CD14-positive monocyte (primary cell): ENCODE measurements at regions not wholly inside any gene's neighbourhood (a gene's known extent, or its start where the extent isn't known, plus 50 kb on each side); places are given as distances from the start of the nearest gene placed in this dataset.

Source experiments
- DNase-seq, 3 donors: peaks; one replicate each; pipeline ENCODE4 v3.0.0-alpha.2; 2011 to 2022
- H2AFZ ChIP-seq: 2 replicates; pipeline ENCODE4 v1.6.0; 2012; ENCODE audit warnings: mild to moderate bottlenecking, low read depth, low read length, inconsistent platforms; ENCODE audit not compliant: insufficient read depth, poor library complexity, severe bottlenecking
- H3K27ac ChIP-seq, 2 donors: 1 replicate in 1 of 2; 2 replicates in 1 of 2; pipeline ENCODE4 v1.5.1; 2012 to 2013; ENCODE audit warnings: low read length in 2 of 2, control low read depth in 1 of 2, inconsistent platforms in 1 of 2, low read depth in 1 of 2, mild to moderate bottlenecking in 1 of 2
- H3K27me3 ChIP-seq, 2 donors: one replicate each; pipeline versions ENCODE4 v1.6.0 to v1.6.1; 2011 to 2013; ENCODE audit warnings: low read length in 2 of 2; ENCODE audit not compliant: control insufficient read depth in 2 of 2, insufficient read depth in 2 of 2
- H3K36me3 ChIP-seq, 2 donors: replicated peaks in 1 of 2; 1 replicate in 1 of 2; 2 replicates in 1 of 2; pipeline versions ENCODE4 v1.5.1 to v1.6.1; 2012 to 2013; ENCODE audit warnings: low read length in 2 of 2, control low read depth in 1 of 2, inconsistent platforms in 1 of 2, mild to moderate bottlenecking in 1 of 2; ENCODE audit not compliant: insufficient read depth in 2 of 2, control insufficient read depth in 1 of 2
- H3K4me1 ChIP-seq, 2 donors: 1 replicate in 1 of 2; 2 replicates in 1 of 2; pipeline versions ENCODE4 v1.5.1 to v1.6.1; 2012 to 2013; ENCODE audit warnings: low read length in 2 of 2, control low read depth in 1 of 2, inconsistent platforms in 1 of 2, mild to moderate bottlenecking in 1 of 2, moderate library complexity in 1 of 2; ENCODE audit not compliant: insufficient read depth in 2 of 2, control insufficient read depth in 1 of 2
- H3K4me2 ChIP-seq: replicated peaks from 2 replicates; pipeline ENCODE3; 2012; ENCODE audit warnings: low read length, moderate library complexity, mild to moderate bottlenecking; ENCODE audit not compliant: poor library complexity, severe bottlenecking; ENCODE audit errors: extremely low read depth
- H3K4me3 ChIP-seq, 3 experiments: fragments of 200-600 bp in 1 of 3; sonication (generic) in 1 of 3; replicated peaks in 1 of 3; 1 replicate in 2 of 3; 2 replicates in 1 of 3; pipeline ENCODE4 v1.5.1; 2011 to 2013; ENCODE audit warnings: low read length in 3 of 3, mild to moderate bottlenecking in 3 of 3, control low read depth in 2 of 3, low read depth in 2 of 3, inconsistent platforms in 1 of 3, moderate library complexity in 1 of 3
- H3K79me2 ChIP-seq: 2 replicates; pipeline ENCODE4 v1.6.0; 2012; ENCODE audit warnings: mild to moderate bottlenecking, control low read depth, inconsistent platforms, low read length, moderate library complexity; ENCODE audit not compliant: insufficient read depth
- H3K9ac ChIP-seq: 2 replicates; pipeline ENCODE4 v1.6.0; 2017; ENCODE audit warnings: low read length, mild to moderate bottlenecking; ENCODE audit not compliant: insufficient read depth, poor library complexity, severe bottlenecking
- H3K9me3 ChIP-seq, 2 donors: replicated peaks in 1 of 2; 1 replicate in 1 of 2; 2 replicates in 1 of 2; pipeline versions ENCODE4 v1.5.1 to v1.6.1; 2012 to 2013; ENCODE audit warnings: low read length in 2 of 2, control low read depth in 1 of 2; ENCODE audit not compliant: control insufficient read depth in 1 of 2, insufficient read depth in 1 of 2
- H4K20me1 ChIP-seq: 2 replicates; pipeline ENCODE4 v1.6.0; 2012; ENCODE audit warnings: mild to moderate bottlenecking, low read length, control low read depth, moderate library complexity; ENCODE audit not compliant: insufficient read depth
- H3K27ac Mint-ChIP-seq, 7 donors: one replicate each; pipeline ENCODE4 v1.8.0; 2020; ENCODE audit warnings: mild to moderate bottlenecking in 7 of 7, mixed read lengths in 7 of 7, moderate library complexity in 6 of 7, inconsistent platforms in 2 of 7
- H3K27me3 Mint-ChIP-seq, 3 donors: one replicate each; pipeline ENCODE4 v1.8.0; 2021 to 2022; ENCODE audit warnings: low read depth in 3 of 3, mild to moderate bottlenecking in 3 of 3, mixed read lengths in 3 of 3, moderate library complexity in 3 of 3, inconsistent platforms in 1 of 3
- H3K36me3 Mint-ChIP-seq, 2 donors: one replicate each; pipeline ENCODE4 v1.8.0; 2020; ENCODE audit warnings: mixed read lengths in 2 of 2, inconsistent platforms in 1 of 2, mild to moderate bottlenecking in 1 of 2
- H3K4me1 Mint-ChIP-seq: one replicate; pipeline ENCODE4 v1.8.0; 2020; ENCODE audit warnings: mild to moderate bottlenecking, mixed read lengths
- H3K4me3 Mint-ChIP-seq, 2 donors: one replicate each; pipeline ENCODE4 v1.8.0; 2020; ENCODE audit warnings: mild to moderate bottlenecking in 2 of 2, mixed read lengths in 2 of 2, moderate library complexity in 1 of 2
- H3K9me3 Mint-ChIP-seq, 7 donors: one replicate each; pipeline ENCODE4 v1.8.0; 2020 to 2022; ENCODE audit warnings: mixed read lengths in 7 of 7, mild to moderate bottlenecking in 6 of 7, moderate library complexity in 6 of 7, inconsistent platforms in 2 of 7
- CTCF ChIP-seq: fragments of 200-600 bp; IDR thresholded peaks from one replicate; pipeline ENCODE4 v1.8.0; 2022; ENCODE audit warnings: antibody characterized with exemption, mild to moderate bottlenecking
- WGBS: methylation state at CpG from one replicate; pipeline ENCODE4 v1.1.5; 2013; ENCODE audit warnings: missing lambda C conversion rate; ENCODE audit not compliant: insufficient coverage; 5-methylcytosine and 5-hydroxymethylcytosine counted together
- intact Hi-C, 2 donors: fragments of 100-400 bp; cut with micrococcal nuclease; formaldehyde crosslinking; loops; one replicate each; pipeline versions ENCODE4 v1.15.0 to v1.15.1; 2023

- Histone ChIP-seq H4K20me1 (no peaks in the 10 kb centered on the region), H3K4me2 (no peak overlapping the region), H3K79me2 (no peaks in the 10 kb centered on the region), H3K4me3 (no peak overlapping the region), H3K4me1 (no peaks in the 10 kb centered on the region), H3K9me3 (peaks cover 10 to 25% of the 10 kb centered on the region in 2 donors), H2AFZ (no peak overlapping the region), H3K36me3 (no peaks in the 10 kb centered on the region), H3K27ac (no peak overlapping the region), H3K9ac (no peak overlapping the region), H3K27me3 (no peaks in the 10 kb centered on the region)
- no peaks in the 10 kb centered on the region for H3K4me1 Mint-ChIP-seq
- no peak for TF ChIP-seq CTCF
- peaks cover 10 to 36% (median 24%) of the 10 kb centered on the region in 7 donors for H3K9me3 Mint-ChIP-seq
- H3K27me3 Mint-ChIP-seq, result peaks cover 0 to 1% (median 1%) of the 10 kb centered on the region in 3 donors
- 97% methylated on average over 19 of the region's 21 CpGs for WGBS
- H3K27ac Mint-ChIP-seq, result no peak overlapping the region
- intact Hi-C loops, result no loop called here
- no peaks in the 10 kb centered on the region for H3K36me3 Mint-ChIP-seq
- H3K4me3 Mint-ChIP-seq, result no peak overlapping the region
- no peak for DNase-seq
Observed at GRCh38 chr7:81070956-81071355, 152.1 kb upstream of the SEMA3C start.

- H3K9ac ChIP-seq, result no peak overlapping the region
- no peaks in the 10 kb centered on the region for H3K4me1 ChIP-seq
- H3K27me3 Mint-ChIP-seq, result peaks cover 0 to 1% (median 0%) of the 10 kb centered on the region in 3 donors
- H3K4me3 ChIP-seq, result no peak overlapping the region
- H3K9me3 ChIP-seq, result peaks cover 10 to 19% of the 10 kb centered on the region in 2 donors
- H4K20me1 ChIP-seq, result no peaks in the 10 kb centered on the region
- no peaks in the 10 kb centered on the region for H3K36me3 ChIP-seq
- DNase-seq, result no peak
- no peak for TF ChIP-seq CTCF
- no peak overlapping the region for H3K27ac Mint-ChIP-seq
- intact Hi-C loops, result no loop called here
- H3K4me3 Mint-ChIP-seq, result no peak overlapping the region
- H3K79me2 ChIP-seq, result no peaks in the 10 kb centered on the region
- no peak overlapping the region for H3K27ac ChIP-seq
- no peak overlapping the region for H3K4me2 ChIP-seq
- no peaks in the 10 kb centered on the region for H3K27me3 ChIP-seq
- H2AFZ ChIP-seq, result no peak overlapping the region
- peaks cover 0 to 21% (median 13%) of the 10 kb centered on the region in 7 donors for H3K9me3 Mint-ChIP-seq
- H3K4me1 Mint-ChIP-seq, result no peaks in the 10 kb centered on the region
- H3K36me3 Mint-ChIP-seq, result no peaks in the 10 kb centered on the region
Observed at GRCh38 chr7:81066797-81067196, 147.9 kb upstream of the SEMA3C start.
